OCI-LY1 (cell line): ENCODE measurements at regions not wholly inside any gene's neighbourhood (a gene's known extent, or its start where the extent isn't known, plus 50 kb on each side); places are given as distances from the start of the nearest gene placed in this dataset.

ENCODE experiments used
- H2AFZ ChIP-seq: fragments of 200-600 bp; sonication (generic), shearing (Covaris generic); 2 replicates; pipeline ENCODE4 v1.6.0; 2014; ENCODE audit warnings: antibody characterized with exemption, mild to moderate bottlenecking, low read length
- H3F3A ChIP-seq: fragments of 200-600 bp; sonication (generic), shearing (Covaris generic); 2 replicates; pipeline ENCODE4 v1.6.0; 2014; ENCODE audit warnings: mild to moderate bottlenecking, antibody characterized with exemption, low read length, moderate library complexity; ENCODE audit not compliant: insufficient read depth
- H3K27ac ChIP-seq: fragments of 200-600 bp; sonication (generic); 2 replicates; pipeline ENCODE4 v1.5.1; 2014; ENCODE audit warnings: low read length, mixed run types, mild to moderate bottlenecking, low read depth; ENCODE audit not compliant: poor library complexity, severe bottlenecking
- H3K27me3 ChIP-seq: fragments of 200-600 bp; sonication (generic); 2 replicates; pipeline ENCODE4 v1.6.0; 2014; ENCODE audit warnings: antibody characterized with exemption, mild to moderate bottlenecking, low read length, moderate library complexity; ENCODE audit not compliant: insufficient read depth
- H3K36me3 ChIP-seq: fragments of 200-600 bp; sonication (generic); 2 replicates; pipeline ENCODE4 v1.6.1; 2014; ENCODE audit warnings: mild to moderate bottlenecking, antibody characterized with exemption, low read length, moderate library complexity, mixed read lengths; ENCODE audit not compliant: insufficient read depth
- H3K4me1 ChIP-seq: fragments of 200-600 bp; sonication (generic); 2 replicates; pipeline ENCODE4 v1.5.1; 2014; ENCODE audit warnings: mild to moderate bottlenecking, low read length, moderate library complexity; ENCODE audit not compliant: insufficient read depth, severe bottlenecking
- H3K4me2 ChIP-seq: fragments of 200-600 bp; sonication (generic), shearing (Covaris generic); 2 replicates; pipeline ENCODE4 v1.6.1; 2014; ENCODE audit warnings: low read length
- H3K4me3 ChIP-seq: fragments of 200-600 bp; sonication (generic); 2 replicates; pipeline ENCODE4 v1.5.1; 2014; ENCODE audit warnings: low read length, low read depth, mild to moderate bottlenecking, mixed read lengths; ENCODE audit not compliant: poor library complexity, severe bottlenecking
- H3K79me2 ChIP-seq: fragments of 200-600 bp; shearing (Covaris generic); 2 replicates; pipeline ENCODE4 v1.6.1; 2016; ENCODE audit warnings: mixed run types, low read length, mixed read lengths; ENCODE audit not compliant: insufficient read depth
- H3K9ac ChIP-seq: fragments of 200-600 bp; sonication (generic), shearing (Covaris generic); 2 replicates; pipeline ENCODE4 v1.6.1; 2014; ENCODE audit warnings: mild to moderate bottlenecking, low read length, mixed read lengths
- H3K9me2 ChIP-seq: fragments of 200-600 bp; sonication (generic), shearing (Covaris generic); 2 replicates; pipeline ENCODE4 v1.6.1; 2014; ENCODE audit warnings: low read depth, mild to moderate bottlenecking, low read length, mixed read lengths
- H3K9me3 ChIP-seq: fragments of 200-600 bp; shearing (Covaris generic); 2 replicates; pipeline ENCODE4 v1.6.1; 2014; ENCODE audit warnings: low read length, mixed read lengths
- H4K20me1 ChIP-seq: fragments of 200-600 bp; sonication (generic), shearing (Covaris generic); 2 replicates; pipeline ENCODE4 v1.6.0; 2016; ENCODE audit warnings: mild to moderate bottlenecking, low read length; ENCODE audit not compliant: insufficient read depth
- EZH2 ChIP-seq: fragments of 200-600 bp; sonication (generic), shearing (Covaris generic); IDR thresholded peaks from 2 replicates; pipeline ENCODE4 v1.8.0; 2017; ENCODE audit warnings: borderline replicate concordance, mixed run types, mild to moderate bottlenecking, antibody characterized with exemption, low read length, moderate library complexity, mixed read lengths
- TF ChIP-seq, protein P1 (sequence below): fragments of 200-600 bp; sonication (generic), shearing (Covaris generic); IDR thresholded peaks from 2 replicates; pipeline ENCODE4 v1.5.1; 2017; ENCODE audit warnings: mild to moderate bottlenecking, antibody characterized with exemption, low read length, moderate library complexity, mixed read lengths

DNA sequence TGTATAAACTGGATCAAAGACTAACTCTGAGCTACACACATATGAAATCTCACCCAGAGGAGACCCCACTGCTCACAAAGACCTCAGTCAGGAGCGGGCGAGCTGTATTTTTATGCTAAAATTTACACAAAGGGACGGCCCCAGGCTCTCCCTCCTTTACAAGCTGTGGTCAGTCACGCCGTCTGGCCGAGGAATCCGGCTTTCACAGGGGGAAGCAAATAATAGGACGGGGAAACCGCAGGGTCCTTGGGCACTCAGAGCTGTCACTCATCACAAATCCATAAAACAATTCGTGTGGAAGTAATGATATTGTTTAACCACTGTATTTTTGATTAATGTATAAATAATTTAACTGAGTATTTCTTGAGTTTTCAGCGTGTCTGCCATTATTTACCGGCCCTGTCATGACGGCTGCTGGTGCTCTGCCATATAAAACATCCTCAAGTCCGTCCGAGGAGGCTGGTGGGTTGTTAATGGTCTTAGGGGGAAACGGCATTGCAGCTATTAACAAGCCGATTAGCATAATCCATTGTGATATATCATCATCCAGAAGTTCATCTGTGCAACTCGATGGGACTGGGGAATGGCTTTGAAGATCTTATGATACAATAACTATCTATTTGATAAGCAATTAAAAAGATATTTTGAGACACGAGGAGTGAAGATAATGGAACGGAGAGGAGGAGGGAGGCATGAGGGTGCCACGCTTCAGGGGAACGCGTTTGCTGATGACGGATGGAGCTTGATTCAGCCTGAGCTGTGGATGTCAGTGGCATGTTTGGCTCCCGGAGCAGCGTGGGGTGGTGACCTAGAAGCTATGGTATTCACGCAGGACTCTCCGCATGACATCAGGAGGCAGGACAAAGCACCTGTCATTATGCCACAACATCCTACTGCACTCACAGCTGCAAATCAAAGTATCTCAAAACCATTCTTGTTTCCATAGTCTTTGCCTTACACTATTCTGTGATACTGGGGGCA lies 150.9 kb downstream of the SHOX start:
- Histone ChIP-seq H3K79me2 (no peaks in the 10 kb centered on the region), H3K4me2 (no peak overlapping the region), H3K9me2 (no peaks in the 10 kb centered on the region), H2AFZ (no peak overlapping the region), H3K9me3 (no peaks in the 10 kb centered on the region), H3F3A (no peaks in the 10 kb centered on the region), H3K4me3 (no peak overlapping the region), H4K20me1 (no peaks in the 10 kb centered on the region), H3K9ac (no peak overlapping the region), H3K27ac (no peak overlapping the region), H3K36me3 (no peaks in the 10 kb centered on the region), H3K4me1 (no peaks in the 10 kb centered on the region), H3K27me3 (no peaks in the 10 kb centered on the region)
- no peak for TF ChIP-seq EZH2
- TF ChIP-seq, protein P1, sequence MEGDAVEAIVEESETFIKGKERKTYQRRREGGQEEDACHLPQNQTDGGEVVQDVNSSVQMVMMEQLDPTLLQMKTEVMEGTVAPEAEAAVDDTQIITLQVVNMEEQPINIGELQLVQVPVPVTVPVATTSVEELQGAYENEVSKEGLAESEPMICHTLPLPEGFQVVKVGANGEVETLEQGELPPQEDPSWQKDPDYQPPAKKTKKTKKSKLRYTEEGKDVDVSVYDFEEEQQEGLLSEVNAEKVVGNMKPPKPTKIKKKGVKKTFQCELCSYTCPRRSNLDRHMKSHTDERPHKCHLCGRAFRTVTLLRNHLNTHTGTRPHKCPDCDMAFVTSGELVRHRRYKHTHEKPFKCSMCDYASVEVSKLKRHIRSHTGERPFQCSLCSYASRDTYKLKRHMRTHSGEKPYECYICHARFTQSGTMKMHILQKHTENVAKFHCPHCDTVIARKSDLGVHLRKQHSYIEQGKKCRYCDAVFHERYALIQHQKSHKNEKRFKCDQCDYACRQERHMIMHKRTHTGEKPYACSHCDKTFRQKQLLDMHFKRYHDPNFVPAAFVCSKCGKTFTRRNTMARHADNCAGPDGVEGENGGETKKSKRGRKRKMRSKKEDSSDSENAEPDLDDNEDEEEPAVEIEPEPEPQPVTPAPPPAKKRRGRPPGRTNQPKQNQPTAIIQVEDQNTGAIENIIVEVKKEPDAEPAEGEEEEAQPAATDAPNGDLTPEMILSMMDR, result no peak

DNA sequence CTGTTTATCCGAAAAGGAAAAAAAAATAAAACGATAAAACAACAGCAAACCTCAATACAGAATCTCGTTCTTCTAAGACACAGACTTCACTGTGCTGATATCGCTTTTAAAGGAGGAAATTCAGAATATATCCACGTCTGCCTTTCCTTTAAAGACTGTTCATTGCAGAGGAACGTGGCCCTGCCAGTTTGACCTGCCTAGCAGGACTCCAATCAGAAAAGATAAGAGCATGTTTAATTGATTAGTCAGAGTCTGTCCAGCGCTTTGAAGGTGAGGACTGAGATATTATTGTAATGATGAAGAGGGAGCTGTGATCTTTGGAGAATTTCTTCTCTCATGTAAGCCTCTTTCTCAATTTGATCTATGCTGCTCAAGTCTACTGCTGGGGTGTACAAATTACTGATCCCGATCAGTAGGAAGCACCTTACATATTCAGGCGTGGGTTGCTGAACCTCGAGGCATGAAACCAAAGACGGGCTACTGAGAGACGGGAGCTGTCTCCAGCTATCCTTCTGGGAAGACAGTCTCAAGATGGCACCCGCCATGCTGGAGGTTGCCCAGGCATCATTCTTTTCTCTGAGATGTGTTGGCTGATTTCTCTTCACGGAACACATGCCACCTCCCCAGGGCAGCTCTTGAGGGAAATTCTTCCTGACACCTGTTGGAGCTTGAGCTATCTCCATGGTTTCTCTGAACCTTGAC lies 146.1 kb downstream of the SHOX start:
- no peaks in the 10 kb centered on the region for H4K20me1 ChIP-seq
- no peaks in the 10 kb centered on the region for H3K27me3 ChIP-seq
- no peak overlapping the region for H3K27ac ChIP-seq
- H3K4me2 ChIP-seq, result no peak overlapping the region
- H3K4me3 ChIP-seq, result no peak overlapping the region
- no peaks in the 10 kb centered on the region for H3K36me3 ChIP-seq
- H3K79me2 ChIP-seq, result no peaks in the 10 kb centered on the region
- no peak overlapping the region for H3K9ac ChIP-seq
- no peak overlapping the region for H2AFZ ChIP-seq
- H3K9me2 ChIP-seq, result no peaks in the 10 kb centered on the region
- H3K9me3 ChIP-seq, result no peaks in the 10 kb centered on the region
- no peaks in the 10 kb centered on the region for H3F3A ChIP-seq
- TF ChIP-seq, protein P1, result no peak
- no peak for TF ChIP-seq EZH2
- H3K4me1 ChIP-seq, result no peaks in the 10 kb centered on the region

DNA sequence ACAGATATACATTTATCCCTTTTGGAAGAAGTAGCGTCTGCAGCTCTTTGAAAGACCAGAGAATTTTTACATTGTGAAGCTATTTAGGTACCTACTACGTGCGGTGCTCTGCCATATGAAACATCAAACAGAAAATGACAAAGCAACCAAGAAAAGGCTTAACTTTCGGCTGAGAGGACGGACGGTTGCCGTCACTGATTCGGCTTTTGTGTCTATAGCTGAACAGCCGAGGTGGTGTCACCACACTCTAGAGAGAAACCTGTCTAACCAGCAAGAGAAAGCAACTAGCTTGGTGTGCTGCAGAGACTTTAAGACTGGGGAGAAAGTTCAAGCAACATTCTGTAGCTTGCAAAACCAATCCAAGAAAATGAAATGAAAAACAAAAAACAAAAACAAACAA lies 145.5 kb downstream of the SHOX start:
- Histone ChIP-seq H3F3A (no peaks in the 10 kb centered on the region), H3K9me3 (no peaks in the 10 kb centered on the region), H3K9ac (no peak overlapping the region), H3K36me3 (no peaks in the 10 kb centered on the region), H3K4me3 (no peak overlapping the region), H3K79me2 (no peaks in the 10 kb centered on the region), H3K9me2 (no peaks in the 10 kb centered on the region), H2AFZ (no peak overlapping the region), H4K20me1 (no peaks in the 10 kb centered on the region), H3K4me1 (no peaks in the 10 kb centered on the region), H3K27ac (no peak overlapping the region), H3K4me2 (no peak overlapping the region), H3K27me3 (no peaks in the 10 kb centered on the region)
- TF ChIP-seq EZH2, result no peak
- TF ChIP-seq, protein P1, result no peak
